Motor neuron (in vitro differentiated cells): ENCODE measurements at regions not wholly inside any gene's neighbourhood (a gene's known extent, or its start where the extent isn't known, plus 50 kb on each side); places are given as distances from the start of the nearest gene placed in this dataset.

Experiments
- ATAC-seq, 8 experiments: fragments of 200-7000 bp; cut with Tn5 transposase; replicated peaks in 6 of 8; 2 replicates each; pipeline ENCODE4 v1.8.0; 2021; ENCODE audit warnings: mild to moderate bottlenecking in 8 of 8, moderate library complexity in 8 of 8
- H3K27ac ChIP-seq, 2 donors: fragments of 250-450 bp; sonication (Bioruptor Pico); 2 replicates each; pipeline ENCODE4 v1.9.0; 2021; ENCODE audit warnings: antibody characterized with exemption in 2 of 2, mild to moderate bottlenecking in 2 of 2, moderate library complexity in 1 of 2
- H3K4me1 ChIP-seq, 2 donors: fragments of 250-450 bp; sonication (Bioruptor Pico); replicated peaks in 1 of 2; 2 replicates each; pipeline ENCODE4 v1.6.1; 2021; ENCODE audit warnings: antibody characterized with exemption in 2 of 2, mild to moderate bottlenecking in 2 of 2, moderate library complexity in 1 of 2
- H3K4me3 ChIP-seq, 5 donors: fragments of 250-450 bp; sonication (Bioruptor Pico); 2 replicates each; pipeline ENCODE4 v1.9.0; 2021; ENCODE audit warnings: antibody characterized with exemption in 5 of 5, mild to moderate bottlenecking in 5 of 5, moderate library complexity in 4 of 5
- WGBS, 10 experiments: fragments of 450-650 bp; shearing (Covaris generic); methylation state at CpG; one replicate each; pipeline ENCODE4 v1.0.0; 2022; 5-methylcytosine and 5-hydroxymethylcytosine counted together
- in situ Hi-C, 9 experiments: fragments of 400-800 bp; cut with MboI; loops; one replicate each; pipeline ENCODE4 v1.15.0; 2021; ENCODE audit warnings: low sequenced_read_pairs in 9 of 9, low pct_unique_long_range_greater_than_20kb in 2 of 9; ENCODE audit not compliant: unreplicated experiment in 9 of 9

DNA sequence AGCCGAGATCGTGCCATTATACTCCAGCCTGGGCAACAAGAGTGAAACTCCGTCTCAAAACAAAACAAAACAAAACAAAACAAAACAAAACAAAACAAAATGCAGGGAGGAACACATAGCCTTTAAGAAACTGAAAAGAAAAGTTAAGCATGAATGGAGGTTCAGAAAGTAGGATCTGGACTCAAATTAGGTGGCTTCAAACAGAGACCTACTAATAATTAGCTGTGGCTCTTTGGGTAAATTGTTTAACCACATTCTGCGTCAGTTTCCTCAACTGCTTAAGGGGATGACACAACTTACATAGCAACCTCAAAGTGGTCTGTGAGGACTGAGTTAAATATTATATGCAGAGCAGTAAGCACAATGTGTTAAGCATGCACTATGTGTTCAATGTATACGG lies 458.2 kb downstream of the ADGRL2 start:
- in situ Hi-C loops = no loop called here
- no peak for ATAC-seq
- 74 to 97% (median 90%) methylated on average over 1 to 5 of the region's 5 CpGs; no CpG with 5 or more reads in 1 of the 10 experiments for WGBS, 10 experiments
- H3K4me1 ChIP-seq = no peaks in the 10 kb centered on the region
- no peak overlapping the region for H3K27ac ChIP-seq
- no peak overlapping the region for H3K4me3 ChIP-seq

DNA sequence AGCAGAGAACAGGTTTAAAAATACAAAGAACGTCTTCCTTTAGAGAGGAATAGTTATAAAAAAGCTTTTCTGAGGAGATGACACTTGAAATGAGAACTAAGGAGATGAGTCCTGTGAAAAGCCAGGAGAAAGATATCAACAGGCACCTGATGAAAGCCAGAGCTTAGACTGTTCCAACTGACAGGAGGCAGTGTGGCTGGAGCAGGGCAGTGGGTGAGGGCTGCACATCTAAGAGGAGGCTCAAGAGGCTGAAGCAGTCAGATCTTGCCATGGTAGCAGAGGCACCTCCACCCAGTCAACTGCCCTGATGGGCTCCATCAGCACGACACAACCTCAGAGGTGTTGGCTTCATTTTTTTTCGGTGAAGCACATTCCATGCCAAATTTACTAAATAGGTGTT lies 445.3 kb downstream of the ADGRL2 start:
- in situ Hi-C loops = no loop called here
- Histone ChIP-seq H3K4me1 (no peaks in the 10 kb centered on the region), H3K27ac (no peak overlapping the region), H3K4me3 (no peak overlapping the region)
- 0 to 92% (median 46%) methylated on average over 2 to 3 of the region's 3 CpGs; no CpG with 5 or more reads in 2 of the 10 experiments for WGBS, 10 experiments
- no peak for ATAC-seq

DNA sequence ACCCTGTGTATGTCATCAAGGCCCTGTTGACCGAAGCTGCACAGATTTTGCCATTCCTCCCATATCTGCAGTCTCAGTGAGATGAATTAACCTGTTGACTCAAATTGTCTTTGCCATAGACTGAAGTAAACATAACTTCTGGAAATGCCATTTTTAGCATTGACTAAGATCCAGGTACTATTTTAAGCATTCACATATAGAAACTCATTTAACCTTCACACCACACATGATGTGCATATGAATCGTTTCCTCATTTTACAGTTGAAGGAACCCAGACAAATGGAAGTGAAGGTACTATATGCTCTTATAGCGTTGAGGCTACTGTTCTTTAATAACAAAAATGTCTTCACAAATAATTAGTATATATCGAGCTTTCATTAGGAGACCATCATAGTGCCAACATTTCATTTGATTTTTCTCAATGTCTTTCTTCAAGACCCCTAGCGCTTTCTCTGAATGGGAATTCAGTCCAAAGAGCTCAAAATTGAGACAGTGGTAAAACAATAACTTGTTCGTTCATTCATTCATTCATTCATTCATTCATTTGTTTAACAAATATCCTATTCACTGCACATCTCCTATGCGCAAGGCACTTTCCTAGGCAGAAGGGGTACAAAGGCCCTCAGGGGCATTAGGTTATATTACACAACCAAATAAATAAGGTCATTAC lies 444.7 kb downstream of the ADGRL2 start:
- WGBS, 10 experiments = 32 to 100% (median 84%) methylated on average over 1 to 7 of the region's 7 CpGs
- H3K4me1 ChIP-seq = no peaks in the 10 kb centered on the region
- ATAC-seq = no peak
- in situ Hi-C loops = no loop called here
- H3K27ac ChIP-seq = no peak overlapping the region
- H3K4me3 ChIP-seq = no peak overlapping the region

DNA sequence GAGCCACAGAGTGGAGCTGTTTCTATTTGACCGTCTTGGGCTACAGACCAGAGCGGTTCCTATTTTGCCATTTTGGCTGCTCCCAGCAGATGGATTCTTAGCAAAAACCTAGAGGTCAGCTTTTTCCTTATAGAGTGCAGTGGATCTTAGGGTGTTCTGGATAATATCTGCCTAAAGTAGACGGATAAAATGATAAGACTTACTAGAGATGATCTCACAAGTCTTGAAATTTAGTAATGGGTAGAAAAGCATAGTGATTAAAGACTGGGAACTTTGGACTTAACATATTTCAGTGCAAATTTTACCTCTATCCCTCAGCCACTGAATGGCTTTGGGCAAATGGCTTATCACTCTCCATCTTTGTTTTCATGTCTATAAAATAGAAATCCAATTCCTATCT lies 439.8 kb downstream of the ADGRL2 start:
- Histone ChIP-seq H3K27ac (no peak overlapping the region), H3K4me1 (no peaks in the 10 kb centered on the region), H3K4me3 (no peak overlapping the region)
- ATAC-seq = no peak
- WGBS, 10 experiments = 0 to 100% (median 60%) methylated on average over 1 to 3 of the region's 3 CpGs; no CpG with 5 or more reads in 1 of the 10 experiments
- in situ Hi-C loops = no loop called here

DNA sequence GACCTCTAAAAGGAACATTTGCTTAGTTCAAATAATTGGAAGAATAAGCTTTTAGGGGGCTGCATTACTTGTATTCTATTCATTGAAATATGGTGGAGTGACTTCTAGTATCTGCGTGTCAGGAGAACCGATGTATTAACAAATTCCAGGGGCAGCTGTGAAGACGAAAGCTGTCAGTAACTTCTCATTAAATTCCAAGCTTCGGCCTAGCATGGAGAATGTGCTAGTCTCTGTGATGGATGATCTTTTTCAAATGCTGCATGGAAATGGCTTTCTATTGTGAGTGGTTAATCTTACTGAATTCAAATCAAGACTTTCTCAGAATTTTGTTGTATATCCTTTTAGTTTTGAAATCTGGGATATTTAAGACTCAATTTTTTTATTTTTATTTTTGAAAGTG lies 429.9 kb downstream of the ADGRL2 start:
- 0 to 84% (median 27%) methylated on average over 1 to 4 of the region's 4 CpGs; no CpG with 5 or more reads in 1 of the 10 experiments for WGBS, 10 experiments
- ATAC-seq = peak in 4 of 8 experiments; percentile 21 to 64 (median 48)
- Histone ChIP-seq H3K4me3 (no peak overlapping the region), H3K4me1 (no peaks in the 10 kb centered on the region), H3K27ac (no peak overlapping the region)
- in situ Hi-C loops = no loop called here

DNA sequence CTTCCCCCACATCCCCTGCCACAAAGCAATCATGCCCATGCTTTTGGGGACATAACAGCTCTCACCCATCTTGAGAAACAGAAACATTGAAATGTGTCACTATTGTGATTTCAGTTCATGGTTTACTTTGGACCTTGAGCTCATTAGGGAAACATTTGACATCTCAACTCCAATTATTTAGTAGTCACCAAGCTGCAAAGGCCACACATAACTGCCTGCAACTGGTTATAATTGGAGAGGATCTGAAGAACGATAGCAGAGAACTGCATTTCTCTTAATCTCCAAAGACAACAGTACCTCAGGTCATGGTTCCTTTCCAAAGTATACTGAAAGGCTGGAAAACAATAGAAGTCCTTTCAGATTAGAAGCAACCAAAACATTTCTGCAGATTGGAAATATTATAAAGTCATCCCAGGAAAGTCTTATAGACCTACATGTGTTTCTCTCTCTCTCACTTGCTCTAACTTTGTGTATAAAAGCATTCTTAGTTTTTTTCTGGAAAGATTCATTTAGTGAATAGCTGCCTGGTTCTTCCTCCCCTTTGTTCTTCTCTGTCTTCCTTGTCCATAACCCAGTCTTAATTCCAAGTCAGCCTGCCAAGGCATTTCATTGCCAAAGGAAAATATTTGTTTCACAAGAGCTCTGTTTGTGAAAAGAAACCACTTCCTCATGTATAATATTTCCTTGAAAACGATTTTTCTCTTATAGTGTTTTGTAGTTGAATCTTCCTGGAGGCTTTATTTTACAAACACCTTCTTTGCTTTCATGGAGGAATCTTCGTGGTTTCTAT lies 426.8 kb downstream of the ADGRL2 start:
- ATAC-seq = peak in 1 of 8 experiments; percentile 53
- Histone ChIP-seq H3K27ac (no peak overlapping the region), H3K4me1 (no peaks in the 10 kb centered on the region), H3K4me3 (no peak overlapping the region)
- in situ Hi-C loops = no loop called here
- 0 to 90% (median 70%) methylated on average over 2 to 3 of the region's 3 CpGs for WGBS, 10 experiments

DNA sequence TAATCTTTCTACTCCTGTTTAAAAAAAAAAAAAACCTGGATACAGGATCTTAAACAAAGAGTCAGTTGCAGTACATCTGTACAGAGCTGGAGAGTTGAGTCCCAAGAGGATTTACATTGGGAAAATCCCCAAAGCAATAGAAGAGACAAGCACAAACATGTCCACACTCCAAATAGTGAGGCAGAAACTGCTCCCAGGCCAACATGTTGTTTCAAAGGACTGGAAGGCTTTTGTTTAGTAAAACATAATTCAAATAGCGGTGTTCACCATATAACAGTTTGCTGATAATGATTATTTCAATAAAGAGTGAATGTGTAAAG lies 425.4 kb downstream of the ADGRL2 start:
- Histone ChIP-seq H3K4me1 (no peaks in the 10 kb centered on the region), H3K27ac (no peak overlapping the region), H3K4me3 (no peak overlapping the region)
- 17 to 100% (median 91%) methylated on average over 1 of the region's 1 CpG; no CpG with 5 or more reads in 1 of the 10 experiments for WGBS, 10 experiments
- in situ Hi-C loops = no loop called here
- ATAC-seq = peak in 3 of 8 experiments; percentile 16 to 72 (median 39)

DNA sequence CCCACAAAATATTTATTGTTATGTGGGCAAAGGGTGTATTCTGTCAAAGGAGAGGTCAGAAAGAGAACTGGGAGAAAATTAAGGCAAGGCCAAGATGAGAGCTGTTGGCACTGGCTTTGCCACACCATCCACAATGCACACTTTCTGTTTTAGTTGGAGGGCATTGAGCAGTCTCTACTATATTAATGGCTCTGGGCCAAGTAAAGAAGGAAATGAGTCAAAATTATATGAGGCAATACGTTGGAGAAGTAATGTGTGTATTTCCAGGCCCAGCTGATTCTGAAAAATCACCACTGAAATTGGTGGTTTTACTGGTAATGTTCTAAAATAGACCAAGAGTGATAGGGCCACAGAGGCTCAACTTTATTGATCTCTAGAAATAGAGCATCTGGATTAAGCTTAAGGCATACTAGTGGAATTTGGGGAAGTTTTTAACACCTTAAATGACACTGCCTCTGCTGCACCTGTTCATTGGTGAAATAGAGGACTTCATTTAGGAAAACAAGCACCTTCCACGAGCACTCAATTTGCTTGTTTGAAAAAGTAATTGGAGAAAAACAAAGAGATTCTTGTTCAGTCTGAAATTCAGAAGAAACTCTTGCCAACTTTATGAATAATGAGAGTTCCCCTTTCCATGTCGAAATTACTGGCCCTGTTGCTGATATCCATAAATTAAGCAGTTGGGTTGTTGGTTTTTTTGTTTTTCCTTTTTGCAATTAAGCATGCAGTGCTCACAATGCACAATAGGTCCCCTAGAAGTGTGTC lies 424.9 kb downstream of the ADGRL2 start:
- H3K4me3 ChIP-seq = no peak overlapping the region
- 0 to 100% (median 84%) methylated on average over 1 to 3 of the region's 3 CpGs; no CpG with 5 or more reads in 1 of the 10 experiments for WGBS, 10 experiments
- ATAC-seq = peak in 2 of 8 experiments; percentile 21 to 64
- no peaks in the 10 kb centered on the region for H3K4me1 ChIP-seq
- in situ Hi-C loops = no loop called here
- H3K27ac ChIP-seq = no peak overlapping the region

DNA sequence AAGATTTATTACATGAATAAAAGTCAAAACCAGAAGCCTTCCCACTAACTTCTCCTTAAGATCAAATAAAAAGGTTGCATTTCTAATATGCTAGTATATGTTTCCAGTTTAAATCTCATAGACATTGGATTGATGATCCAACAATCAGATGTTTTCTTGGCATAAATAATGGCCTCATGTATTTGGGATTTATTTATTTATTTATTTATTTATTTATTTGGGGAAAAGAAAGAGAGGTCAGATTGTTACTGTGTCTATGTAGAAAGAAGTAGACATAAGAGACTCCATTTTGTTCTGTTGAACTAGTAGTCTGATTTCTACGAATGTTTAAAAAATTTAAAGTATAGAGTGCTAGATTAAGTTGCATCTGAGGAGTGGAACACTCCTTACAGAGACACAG lies 422.4 kb downstream of the ADGRL2 start:
- 0 to 100% (median 89%) methylated on average over 1 of the region's 1 CpG; no CpG with 5 or more reads in 5 of the 10 experiments for WGBS, 10 experiments
- no peak for ATAC-seq
- in situ Hi-C loops = no loop called here
- Histone ChIP-seq H3K4me3 (no peak overlapping the region), H3K27ac (no peak overlapping the region), H3K4me1 (no peaks in the 10 kb centered on the region)

DNA sequence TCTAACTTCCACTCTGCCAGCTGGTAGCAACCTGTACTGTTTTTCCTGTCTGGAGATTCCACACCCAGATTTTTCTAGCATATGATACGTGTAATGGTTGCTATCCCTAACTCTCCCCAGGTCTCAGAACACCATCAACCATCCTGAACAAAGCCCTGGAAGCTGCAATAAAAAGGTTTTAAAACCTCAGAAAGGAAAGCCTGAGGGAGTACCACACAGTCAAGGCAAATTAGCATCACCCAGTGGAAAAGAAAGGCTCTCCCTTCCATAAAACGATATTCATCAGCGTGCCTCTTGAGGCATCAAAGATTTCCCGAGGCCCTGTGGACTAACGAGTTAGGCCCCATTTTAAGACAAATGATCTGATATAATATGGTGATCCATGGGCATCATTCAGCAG lies 421.0 kb downstream of the ADGRL2 start:
- 26 to 100% (median 80%) methylated on average over 1 to 5 of the region's 5 CpGs; no CpG with 5 or more reads in 1 of the 10 experiments for WGBS, 10 experiments
- no peak overlapping the region for H3K27ac ChIP-seq
- no peak overlapping the region for H3K4me3 ChIP-seq
- no peak for ATAC-seq
- no peaks in the 10 kb centered on the region for H3K4me1 ChIP-seq
- in situ Hi-C loops = no loop called here

DNA sequence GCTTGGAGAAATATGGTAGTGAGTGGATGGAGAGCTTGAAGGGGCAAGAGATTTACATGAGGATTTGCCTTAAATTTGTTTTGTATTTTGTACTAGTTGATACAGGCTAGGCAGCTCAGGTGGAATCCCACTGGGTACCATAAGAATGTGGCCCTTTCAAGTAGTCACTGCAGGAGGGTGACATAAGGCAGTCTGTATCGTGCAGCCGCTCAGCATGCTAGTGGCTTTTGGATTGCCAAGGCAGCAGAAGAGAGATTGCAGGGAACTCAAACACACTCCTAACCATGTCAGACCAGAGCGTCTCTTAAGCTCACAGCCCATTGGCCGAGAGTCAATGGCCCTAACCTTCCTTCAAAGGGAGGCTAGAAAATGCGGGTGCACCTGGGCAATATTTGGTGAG lies 420.0 kb downstream of the ADGRL2 start:
- 70 to 100% (median 93%) methylated on average over 1 to 5 of the region's 5 CpGs; no CpG with 5 or more reads in 2 of the 10 experiments for WGBS, 10 experiments
- Histone ChIP-seq H3K27ac (no peak overlapping the region), H3K4me3 (no peak overlapping the region), H3K4me1 (no peaks in the 10 kb centered on the region)
- no peak for ATAC-seq
- in situ Hi-C loops = no loop called here

DNA sequence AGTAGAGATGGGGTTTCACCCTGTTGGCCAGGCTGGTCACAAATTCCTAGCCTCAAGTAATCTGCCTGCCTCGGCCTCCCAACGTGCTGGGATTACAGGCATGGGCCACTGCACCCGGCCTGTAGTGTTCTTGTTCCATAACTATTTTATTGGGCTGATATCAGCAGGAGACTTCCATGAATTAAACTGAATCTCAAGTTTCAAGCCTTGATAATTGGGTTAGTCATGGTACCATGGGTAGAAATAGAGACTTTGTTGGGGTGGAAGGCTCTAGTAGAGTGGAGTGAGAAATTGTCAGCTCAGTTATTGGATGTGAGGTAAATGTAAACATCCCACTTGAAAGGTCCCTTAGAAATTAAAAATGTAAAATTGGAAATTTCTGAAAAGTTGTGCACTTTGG lies 419.1 kb downstream of the ADGRL2 start:
- WGBS, 10 experiments = 25 to 100% (median 90%) methylated on average over 1 to 3 of the region's 3 CpGs; no CpG with 5 or more reads in 2 of the 10 experiments
- Histone ChIP-seq H3K4me3 (no peak overlapping the region), H3K4me1 (no peaks in the 10 kb centered on the region), H3K27ac (no peak overlapping the region)
- ATAC-seq = no peak
- in situ Hi-C loops = no loop called here

DNA sequence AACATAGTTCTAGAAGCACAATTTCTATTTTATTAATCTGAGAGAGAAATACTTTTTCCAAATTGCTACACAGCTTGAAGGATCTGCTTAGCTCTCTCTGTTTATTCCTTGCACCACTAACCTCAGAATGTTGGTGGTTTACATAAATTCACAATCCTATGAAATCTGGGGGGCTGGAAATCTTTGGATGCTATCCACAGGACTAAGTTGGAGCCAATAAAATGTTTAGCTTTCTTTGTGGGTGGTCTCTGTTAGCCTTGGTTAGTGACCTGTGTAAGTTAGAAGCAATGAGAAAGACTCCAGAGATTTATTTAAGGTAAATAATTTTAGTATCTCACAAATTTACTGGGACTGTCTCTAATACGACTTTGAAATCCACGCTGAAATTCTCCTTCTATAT lies 418.1 kb downstream of the ADGRL2 start:
- Histone ChIP-seq H3K27ac (no peak overlapping the region), H3K4me3 (no peak overlapping the region), H3K4me1 (no peaks in the 10 kb centered on the region)
- in situ Hi-C loops = no loop called here
- 62 to 100% (median 92%) methylated on average over 2 of the region's 2 CpGs; no CpG with 5 or more reads in 3 of the 10 experiments for WGBS, 10 experiments
- no peak for ATAC-seq
